Choroid plexus epithelial cell (primary cell): ENCODE measurements at regions not wholly inside any gene's neighbourhood (a gene's known extent, or its start where the extent isn't known, plus 50 kb on each side); places are given as distances from the start of the nearest gene placed in this dataset.

ENCODE experiments used
- DNase-seq: peaks from one replicate; pipeline ENCODE4 v3.0.0-alpha.2; 2010; ENCODE audit warnings: low read depth
- H3K4me3 ChIP-seq: 2 replicates; pipeline ENCODE4 v1.5.1; 2011; ENCODE audit warnings: low read depth, mild to moderate bottlenecking, control low read depth, low read length, moderate library complexity
- TF ChIP-seq, protein P1 (sequence below): conservative IDR thresholded peaks from 2 replicates; pipeline ENCODE4 v1.5.1; 2011; ENCODE audit warnings: low read depth, mild to moderate bottlenecking, control low read depth, inconsistent platforms, low read length, moderate library complexity

DNA sequence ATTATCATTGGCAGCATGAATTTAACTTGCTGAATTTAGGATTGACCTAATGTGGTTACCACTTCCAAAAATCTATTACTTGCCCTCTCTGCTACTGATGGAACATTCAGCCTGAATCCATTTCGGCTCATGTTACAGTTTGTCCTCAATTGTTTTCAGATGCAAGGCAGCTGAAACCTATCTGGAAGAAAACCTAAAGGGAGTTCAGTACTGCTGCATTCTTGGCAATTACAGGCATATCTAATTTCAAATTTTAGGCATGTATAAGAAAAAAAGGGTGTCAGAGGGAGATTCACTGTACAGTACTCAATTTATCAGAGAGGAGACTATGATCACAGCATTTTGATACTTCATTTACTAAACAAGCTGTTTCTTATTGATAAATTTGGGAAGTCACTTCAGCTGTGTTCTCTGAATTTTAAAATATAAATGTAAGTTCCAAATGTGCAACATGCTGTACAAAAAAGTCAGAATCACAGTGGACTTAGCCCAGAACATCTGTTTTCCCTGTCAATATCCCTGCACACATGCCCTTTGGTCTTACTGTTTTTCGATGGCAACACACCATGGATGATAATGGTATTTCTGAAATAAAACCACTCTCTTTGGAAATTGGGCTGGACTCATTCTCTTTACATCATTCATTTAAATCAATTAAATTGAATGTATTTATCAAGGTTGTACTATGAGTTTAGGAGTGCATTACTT, 651.6 kb upstream of the ADGRL4 start:
- TF ChIP-seq, protein P1, sequence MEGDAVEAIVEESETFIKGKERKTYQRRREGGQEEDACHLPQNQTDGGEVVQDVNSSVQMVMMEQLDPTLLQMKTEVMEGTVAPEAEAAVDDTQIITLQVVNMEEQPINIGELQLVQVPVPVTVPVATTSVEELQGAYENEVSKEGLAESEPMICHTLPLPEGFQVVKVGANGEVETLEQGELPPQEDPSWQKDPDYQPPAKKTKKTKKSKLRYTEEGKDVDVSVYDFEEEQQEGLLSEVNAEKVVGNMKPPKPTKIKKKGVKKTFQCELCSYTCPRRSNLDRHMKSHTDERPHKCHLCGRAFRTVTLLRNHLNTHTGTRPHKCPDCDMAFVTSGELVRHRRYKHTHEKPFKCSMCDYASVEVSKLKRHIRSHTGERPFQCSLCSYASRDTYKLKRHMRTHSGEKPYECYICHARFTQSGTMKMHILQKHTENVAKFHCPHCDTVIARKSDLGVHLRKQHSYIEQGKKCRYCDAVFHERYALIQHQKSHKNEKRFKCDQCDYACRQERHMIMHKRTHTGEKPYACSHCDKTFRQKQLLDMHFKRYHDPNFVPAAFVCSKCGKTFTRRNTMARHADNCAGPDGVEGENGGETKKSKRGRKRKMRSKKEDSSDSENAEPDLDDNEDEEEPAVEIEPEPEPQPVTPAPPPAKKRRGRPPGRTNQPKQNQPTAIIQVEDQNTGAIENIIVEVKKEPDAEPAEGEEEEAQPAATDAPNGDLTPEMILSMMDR = no peak
- peak; percentile 4 for DNase-seq
- H3K4me3 ChIP-seq = no peak overlapping the region

DNA sequence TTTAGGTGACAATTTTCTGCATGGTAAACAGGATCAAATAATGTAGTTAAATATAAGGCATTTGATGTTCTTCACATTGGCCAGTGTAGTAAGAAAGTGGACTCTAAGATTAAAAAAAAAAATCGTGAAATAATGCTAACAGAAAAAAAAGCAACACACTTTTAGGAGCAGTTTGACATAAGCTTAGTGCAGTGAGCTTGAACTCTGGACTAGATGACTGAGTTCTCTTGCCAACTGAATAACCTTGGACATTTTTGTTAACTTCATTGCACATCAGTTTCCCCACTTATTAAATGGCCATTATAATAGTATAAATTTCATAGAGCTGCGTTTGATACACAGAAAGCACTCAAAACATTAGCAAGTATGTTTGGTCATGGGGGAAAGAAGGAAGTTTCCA, 649.3 kb upstream of the ADGRL4 start:
- TF ChIP-seq, protein P1 = no peak
- DNase-seq = no peak
- no peak overlapping the region for H3K4me3 ChIP-seq

DNA sequence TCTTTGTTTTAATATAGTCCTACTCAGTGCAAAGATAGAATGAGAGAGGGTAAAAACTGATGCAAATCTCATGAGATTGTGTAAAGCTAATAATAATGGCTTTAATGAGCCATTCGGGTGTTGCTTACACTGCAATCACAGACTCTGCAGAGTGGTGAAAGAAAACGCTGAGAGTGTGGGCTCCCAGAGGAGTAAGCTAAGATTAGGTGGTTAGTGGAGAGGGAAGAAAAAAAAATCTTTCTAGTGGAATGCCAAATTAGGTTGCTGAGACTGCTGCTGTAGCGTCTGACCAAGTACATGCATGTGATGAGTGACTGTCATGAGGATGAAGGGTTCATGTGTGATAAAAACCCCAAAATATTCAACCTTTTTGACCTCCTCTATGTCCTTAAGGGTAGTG, 645.9 kb upstream of the ADGRL4 start:
- no peak for DNase-seq
- TF ChIP-seq, protein P1 = no peak
- H3K4me3 ChIP-seq = no peak overlapping the region

DNA sequence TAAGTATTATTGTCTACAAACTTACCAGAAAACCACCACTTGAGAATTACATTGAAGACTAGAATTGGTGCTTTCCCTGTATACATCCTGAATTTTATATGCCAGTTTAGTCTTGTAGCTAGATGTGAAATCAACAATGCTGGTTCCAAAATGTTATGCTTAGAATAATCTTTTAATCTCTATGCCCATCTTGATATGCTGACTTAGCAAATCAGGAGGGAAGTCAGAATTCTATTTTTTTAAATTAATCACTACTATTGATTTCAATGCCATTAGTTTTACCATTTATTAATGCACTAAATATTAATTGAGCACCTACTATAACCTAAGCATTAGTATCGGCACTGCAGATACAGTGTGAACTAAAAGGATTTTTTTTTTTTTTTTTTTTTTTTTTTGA, 641.6 kb upstream of the ADGRL4 start:
- H3K4me3 ChIP-seq = no peak overlapping the region
- DNase-seq = no peak
- TF ChIP-seq, protein P1 = no peak

DNA sequence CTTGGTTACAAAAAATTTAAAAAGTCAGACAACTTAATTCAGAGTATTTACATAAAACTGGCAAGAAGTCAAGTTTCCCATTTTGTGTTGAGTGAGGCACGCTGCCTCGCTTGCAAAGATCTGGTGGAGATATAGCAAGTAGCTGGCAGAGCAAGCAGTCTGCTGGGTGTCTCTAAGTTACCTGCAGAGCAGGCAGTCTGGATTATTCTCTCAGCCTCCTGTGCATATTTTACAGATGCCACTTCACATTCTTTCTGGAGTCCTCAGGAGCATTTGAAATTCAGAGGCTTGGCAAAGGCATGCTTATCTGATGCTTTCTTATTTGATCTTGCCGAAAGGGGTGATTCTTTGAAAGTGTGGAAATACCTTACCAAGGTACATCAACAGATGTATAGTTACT, 640.4 kb upstream of the ADGRL4 start:
- DNase-seq = no peak
- TF ChIP-seq, protein P1 = no peak
- no peak overlapping the region for H3K4me3 ChIP-seq

DNA sequence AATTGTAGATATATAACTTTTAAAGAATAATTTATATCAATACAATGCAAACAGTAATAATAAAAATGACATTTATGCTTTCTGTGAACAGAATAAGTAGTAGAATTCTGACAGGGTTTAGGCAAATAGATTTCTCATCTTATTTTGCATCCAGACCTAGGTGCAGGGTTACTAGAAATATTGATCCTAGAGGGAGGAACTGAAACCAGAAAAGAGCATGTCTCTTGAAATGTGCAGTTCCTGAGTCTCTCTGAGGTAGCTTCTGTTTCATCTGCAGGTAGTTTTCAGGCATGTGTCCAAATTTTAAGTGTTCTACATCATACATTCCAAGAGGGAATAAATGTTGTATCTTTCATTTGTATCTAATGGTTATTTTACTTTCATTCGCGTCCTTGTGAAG, 631.9 kb upstream of the ADGRL4 start:
- TF ChIP-seq, protein P1 = no peak
- DNase-seq = no peak
- no peak overlapping the region for H3K4me3 ChIP-seq

DNA sequence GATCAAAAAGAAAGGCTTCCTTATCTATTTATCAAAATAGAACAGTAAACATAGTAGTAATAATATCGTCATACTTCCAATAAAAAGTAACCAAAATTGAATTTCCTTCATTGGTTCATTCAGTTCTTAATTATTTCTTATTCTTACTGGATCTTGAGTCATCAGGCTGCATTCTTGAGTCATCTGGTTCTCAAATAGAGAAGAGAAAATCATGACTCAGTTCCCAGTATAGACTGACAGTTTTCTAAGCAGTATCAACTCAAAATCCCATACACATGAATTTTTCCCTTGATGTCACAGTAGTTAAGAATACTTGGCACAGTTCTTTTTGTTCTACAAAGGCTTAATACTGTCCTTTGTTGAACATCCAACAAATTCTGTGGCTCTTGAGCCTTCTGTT, 626.9 kb upstream of the ADGRL4 start:
- TF ChIP-seq, protein P1 = no peak
- DNase-seq = peak; percentile 43
- H3K4me3 ChIP-seq = no peak overlapping the region
